OCI-LY7 (cell line): ENCODE measurements at regions not wholly inside any gene's neighbourhood (a gene's known extent, or its start where the extent isn't known, plus 50 kb on each side); places are given as distances from the start of the nearest gene placed in this dataset.

Experiments
- BruUV-seq: library from RNA; stranded (reverse); fragments of 400-500 nt; replicated peaks from 2 replicates; lab custom pipeline; 2021; lab: Mats Ljungman, UMichigan
- CTCF ChIA-PET: fragments of 300-600 bp; sonication (Branson Sonifier 250); formaldehyde crosslinking; loops from one replicate; lab custom pipeline; 2022; ENCODE audit warnings: antibody characterized with exemption; ENCODE audit not compliant: unreplicated experiment; lab: Charles Lee
- POLR2A ChIA-PET: fragments of 300-600 bp; sonication (Branson Sonifier 250); formaldehyde crosslinking; loops from one replicate; lab custom pipeline; 2022; ENCODE audit warnings: antibody characterized with exemption; lab: Charles Lee
- DNase-seq: peaks from one replicate; pipeline ENCODE4 v3.0.0-alpha.2; 2015; ENCODE audit warnings: low spot score
- H2AFZ ChIP-seq: fragments of 200-600 bp; sonication (generic), shearing (Covaris generic); 2 replicates; pipeline ENCODE4 v1.6.1; 2014; ENCODE audit warnings: mild to moderate bottlenecking, antibody characterized with exemption, low read length, moderate library complexity
- H3K27ac ChIP-seq: fragments of 200-600 bp; sonication (generic); 2 replicates; pipeline ENCODE4 v1.5.1; 2014; ENCODE audit warnings: mixed run types, low read depth, mild to moderate bottlenecking, moderate library complexity, low read length, inconsistent platforms; ENCODE audit not compliant: poor library complexity, severe bottlenecking
- H3K36me3 ChIP-seq: fragments of 200-600 bp; sonication (generic); 2 replicates; pipeline ENCODE4 v1.6.1; 2014; ENCODE audit warnings: mild to moderate bottlenecking, antibody characterized with exemption, low read length, moderate library complexity, mixed read lengths; ENCODE audit not compliant: insufficient read depth
- H3K4me1 ChIP-seq: fragments of 200-600 bp; sonication (generic); 2 replicates; pipeline ENCODE4 v1.5.1; 2014; ENCODE audit warnings: mild to moderate bottlenecking, low read length; ENCODE audit not compliant: insufficient read depth, poor library complexity, severe bottlenecking
- H3K4me2 ChIP-seq: fragments of 200-600 bp; sonication (generic); 2 replicates; pipeline ENCODE4 v1.6.1; 2014; ENCODE audit warnings: mild to moderate bottlenecking, low read length
- H3K4me3 ChIP-seq: fragments of 200-600 bp; sonication (generic); 2 replicates; pipeline ENCODE4 v1.5.1; 2014; ENCODE audit warnings: mild to moderate bottlenecking, low read depth, low read length; ENCODE audit not compliant: poor library complexity, severe bottlenecking
- H3K79me2 ChIP-seq: fragments of 200-600 bp; sonication (generic); 2 replicates; pipeline ENCODE4 v1.6.1; 2016; ENCODE audit warnings: low read depth, mild to moderate bottlenecking, low read length, moderate library complexity, mixed read lengths; ENCODE audit not compliant: insufficient read depth
- H3K9me2 ChIP-seq: fragments of 200-600 bp; sonication (generic); 2 replicates; pipeline ENCODE4 v1.6.1; 2016; ENCODE audit warnings: mild to moderate bottlenecking, low read length, mixed read lengths; ENCODE audit not compliant: insufficient read depth
- H3K9me3 ChIP-seq: fragments of 200-600 bp; sonication (generic); 2 replicates; pipeline ENCODE4 v1.6.1; 2014; ENCODE audit warnings: mild to moderate bottlenecking, mixed run types, low read length, mixed read lengths
- H4K20me1 ChIP-seq: fragments of 200-600 bp; sonication (generic); 2 replicates; pipeline ENCODE4 v1.6.1; 2014; ENCODE audit warnings: mild to moderate bottlenecking, antibody characterized with exemption, low read length, moderate library complexity, mixed read lengths; ENCODE audit not compliant: insufficient read depth
- CTCF ChIP-seq: fragments of 200-600 bp; sonication (generic); conservative IDR thresholded peaks from 2 replicates; pipeline ENCODE4 v1.5.1; 2014; ENCODE audit warnings: mild to moderate bottlenecking, antibody characterized with exemption, low read length, moderate library complexity, mixed read lengths
- EZH2phosphoT487 ChIP-seq: fragments of 200-600 bp; sonication (generic); IDR thresholded peaks from 2 replicates; pipeline ENCODE4 v1.6.1; 2018; ENCODE audit warnings: low read depth, borderline replicate concordance, mild to moderate bottlenecking, mixed run types, antibody characterized with exemption, low read length, moderate library complexity, mixed read lengths
- intact Hi-C: fragments of 100-400 bp; cut with micrococcal nuclease; formaldehyde crosslinking; loops from one replicate; pipeline ENCODE4 v1.10.0; 2022; ENCODE audit not compliant: unreplicated experiment

GRCh38 chr13:64471916-64472315 lies 2758.2 kb downstream of the PCDH9 start:
- Histone ChIP-seq H3K4me3 (no peak overlapping the region), H4K20me1 (no peaks in the 10 kb centered on the region), H3K9me2 (no peaks in the 10 kb centered on the region), H3K9me3 (no peaks in the 10 kb centered on the region), H3K79me2 (no peaks in the 10 kb centered on the region), H3K4me1 (no peaks in the 10 kb centered on the region), H2AFZ (no peak overlapping the region), H3K36me3 (no peaks in the 10 kb centered on the region), H3K4me2 (no peak overlapping the region), H3K27ac (no peak overlapping the region)
- BruUV-seq = no TSS peak
- DNase-seq = no peak
- intact Hi-C loops = no loop called here
- ChIA-PET POLR2A (interaction anchor here (1.2 kb wide), 1 partner anchor 85 kb away, joined by 3 read pairs; no protein-coding TSS in a partner anchor), CTCF (no interaction called here)
- TF ChIP-seq EZH2phosphoT487 (no peak), CTCF (peak; percentile 52)

GRCh38 chr13:64470751-64471150 lies 2759.4 kb downstream of the PCDH9 start:
- Histone ChIP-seq H3K4me1 (no peaks in the 10 kb centered on the region), H4K20me1 (no peaks in the 10 kb centered on the region), H3K4me2 (no peak overlapping the region), H3K36me3 (no peaks in the 10 kb centered on the region), H3K79me2 (no peaks in the 10 kb centered on the region), H3K27ac (no peak overlapping the region), H3K9me2 (no peaks in the 10 kb centered on the region), H3K4me3 (no peak overlapping the region), H2AFZ (no peak overlapping the region), H3K9me3 (no peaks in the 10 kb centered on the region)
- no peak for TF ChIP-seq EZH2phosphoT487
- TF ChIP-seq CTCF = no peak
- intact Hi-C loops = no loop called here
- DNase-seq = no peak
- ChIA-PET POLR2A (no interaction called here), CTCF (no interaction called here)
- BruUV-seq = no TSS peak

- ChIA-PET CTCF (no interaction called here), POLR2A (no interaction called here)
- H3K79me2 ChIP-seq = no peaks in the 10 kb centered on the region
- intact Hi-C loops = no loop called here
- no peak overlapping the region for H3K27ac ChIP-seq
- no peaks in the 10 kb centered on the region for H4K20me1 ChIP-seq
- no peaks in the 10 kb centered on the region for H3K9me2 ChIP-seq
- no peak overlapping the region for H3K4me3 ChIP-seq
- BruUV-seq = no TSS peak
- DNase-seq = no peak
- no peaks in the 10 kb centered on the region for H3K36me3 ChIP-seq
- no peak overlapping the region for H3K4me2 ChIP-seq
- no peak overlapping the region for H2AFZ ChIP-seq
- TF ChIP-seq CTCF (no peak), EZH2phosphoT487 (no peak)
- no peaks in the 10 kb centered on the region for H3K9me3 ChIP-seq
- no peaks in the 10 kb centered on the region for H3K4me1 ChIP-seq
Observed at GRCh38 chr13:64459778-64460177, 2770.4 kb downstream of the PCDH9 start.
